H1 (cell line): ENCODE measurements at regions not wholly inside any gene's neighbourhood (a gene's known extent, or its start where the extent isn't known, plus 50 kb on each side); places are given as distances from the start of the nearest gene placed in this dataset.

ENCODE experiments used
- CTCF ChIA-PET: fragments of 300-600 bp; sonication (Branson Sonifier 250); formaldehyde crosslinking; loops from one replicate; lab custom pipeline; 2021; ENCODE audit not compliant: partially characterized antibody; lab: Charles Lee
- POLR2A ChIA-PET: fragments of 300-600 bp; sonication (Branson Sonifier 250); formaldehyde crosslinking; loops from one replicate; lab custom pipeline; 2021; ENCODE audit warnings: inconsistent platforms; ENCODE audit not compliant: partially characterized antibody; lab: Charles Lee
- DNase-seq, 2 experiments: peaks; one replicate each; pipeline versions ENCODE4 v3.0.0 to v3.0.0-alpha.2; 2010 to 2022; ENCODE audit warnings: low spot score in 2 of 2, low read depth in 1 of 2, mixed read lengths in 1 of 2
- FAIRE-seq: peaks from 2 replicates; lab custom pipeline; 2011; peaks lifted over from hg19 to GRCh38; lab: Jason Lieb, UNC
- H2AFZ ChIP-seq: 2 replicates; pipeline ENCODE4 v1.8.1; 2012; ENCODE audit warnings: low read length, inconsistent platforms
- H2AK5ac ChIP-seq: 2 replicates; pipeline ENCODE4 v1.6.1; 2013; ENCODE audit warnings: low read depth, low read length
- H2BK120ac ChIP-seq: replicated peaks from 2 replicates; pipeline ENCODE3; 2013; ENCODE audit warnings: low read depth, low read length, inconsistent platforms
- H2BK12ac ChIP-seq: 2 replicates; pipeline ENCODE4 v1.6.1; 2013; ENCODE audit warnings: low read depth, low read length
- H2BK15ac ChIP-seq: 2 replicates; pipeline ENCODE4 v1.6.1; 2013; ENCODE audit warnings: low read length
- H2BK20ac ChIP-seq: 2 replicates; pipeline ENCODE4 v1.6.1; 2013; ENCODE audit warnings: low read length
- H2BK5ac ChIP-seq: 2 replicates; pipeline ENCODE4 v1.6.1; 2013; ENCODE audit warnings: low read depth, low read length
- H3K14ac ChIP-seq: 2 replicates; pipeline ENCODE4 v1.6.1; 2013; ENCODE audit warnings: inconsistent platforms; ENCODE audit not compliant: insufficient read length
- H3K18ac ChIP-seq: 2 replicates; pipeline ENCODE4 v1.6.1; 2013; ENCODE audit warnings: low read length; ENCODE audit errors: extremely low read depth
- H3K23ac ChIP-seq: 2 replicates; pipeline ENCODE4 v1.6.1; 2013; ENCODE audit warnings: inconsistent platforms; ENCODE audit not compliant: insufficient read length
- H3K23me2 ChIP-seq: 2 replicates; pipeline ENCODE4 v1.6.1; 2013; ENCODE audit warnings: low read depth, low read length
- H3K27ac ChIP-seq: 2 replicates; pipeline ENCODE4 v1.6.1; 2011; ENCODE audit warnings: low read depth, low read length, inconsistent platforms
- H3K27me3 ChIP-seq, 4 experiments: replicated peaks in 1 of 4; 1 replicate in 1 of 4; 2 replicates in 3 of 4; pipeline versions ENCODE4 v1.6.1 to v1.8.1; 2011 to 2013; ENCODE audit warnings: low read length in 3 of 4, mild to moderate bottlenecking in 3 of 4, inconsistent platforms in 2 of 4, mixed read lengths in 2 of 4, moderate library complexity in 1 of 4; ENCODE audit not compliant: control insufficient read depth in 3 of 4, insufficient read depth in 3 of 4; ENCODE audit errors: extremely low read depth in 1 of 4
- H3K36me3 ChIP-seq, 4 experiments: 2 replicates each; pipeline versions ENCODE4 v1.6.1 to v1.8.1; 2011 to 2013; ENCODE audit warnings: mild to moderate bottlenecking in 4 of 4, low read length in 3 of 4, moderate library complexity in 2 of 4, control low read depth in 1 of 4, inconsistent platforms in 1 of 4; ENCODE audit not compliant: insufficient read depth in 4 of 4, control insufficient read depth in 2 of 4
- H3K4ac ChIP-seq: replicated peaks from 2 replicates; pipeline ENCODE3; 2013; ENCODE audit warnings: low read length, low read depth, mixed read lengths, inconsistent platforms; ENCODE audit not compliant: insufficient read length
- H3K4me1 ChIP-seq, 4 experiments: replicated peaks in 1 of 4; 1 replicate in 1 of 4; 2 replicates in 3 of 4; pipeline versions ENCODE4 v1.6.1 to v1.8.1; 2011 to 2013; ENCODE audit warnings: low read length in 3 of 4, inconsistent platforms in 2 of 4, mixed read lengths in 1 of 4; ENCODE audit not compliant: insufficient read depth in 4 of 4, control insufficient read depth in 3 of 4
- H3K4me2 ChIP-seq, 2 experiments: 2 replicates each; pipeline versions ENCODE4 v1.6.1 to v1.8.1; 2011 to 2013; ENCODE audit warnings: low read depth in 2 of 2, low read length in 2 of 2, control low read depth in 1 of 2, inconsistent platforms in 1 of 2, mild to moderate bottlenecking in 1 of 2; ENCODE audit not compliant: insufficient read depth in 1 of 2
- H3K4me3 ChIP-seq, 4 experiments: fragments of 200-600, 300-600 bp in 1 of 4; sonication (generic), shearing (Covaris generic), sonication (Bioruptor Twin) in 1 of 4; 2 replicates each; pipeline versions ENCODE4 v1.5.1 to v1.8.1; 2011 to 2016; ENCODE audit warnings: low read length in 4 of 4, low read depth in 3 of 4, control low read depth in 2 of 4, inconsistent platforms in 2 of 4, mild to moderate bottlenecking in 2 of 4, mixed read lengths in 1 of 4, moderate library complexity in 1 of 4; ENCODE audit not compliant: insufficient read depth in 2 of 4; ENCODE audit errors: extremely low read depth in 1 of 4
- H3K56ac ChIP-seq: replicated peaks from 2 replicates; pipeline ENCODE3; 2013; ENCODE audit warnings: low read depth, mild to moderate bottlenecking, mixed read lengths, low read length, inconsistent platforms; ENCODE audit not compliant: insufficient read length
- H3K79me1 ChIP-seq: 2 replicates; pipeline ENCODE4 v1.6.1; 2013; ENCODE audit warnings: low read depth, low read length, control low read depth
- H3K79me2 ChIP-seq, 2 experiments: 2 replicates each; pipeline versions ENCODE4 v1.6.1 to v1.8.1; 2012 to 2013; ENCODE audit warnings: low read length in 2 of 2, mild to moderate bottlenecking in 2 of 2, inconsistent platforms in 1 of 2; ENCODE audit not compliant: insufficient read depth in 2 of 2, control insufficient read depth in 1 of 2
- H3K9ac ChIP-seq, 4 experiments: replicated peaks in 1 of 4; 1 replicate in 1 of 4; 2 replicates in 3 of 4; pipeline versions ENCODE4 v1.6.1 to v1.8.1; 2011 to 2013; ENCODE audit warnings: low read depth in 3 of 4, low read length in 3 of 4, control low read depth in 2 of 4, mild to moderate bottlenecking in 2 of 4, moderate library complexity in 2 of 4, inconsistent platforms in 1 of 4; ENCODE audit errors: extremely low read depth in 1 of 4
- H3K9me3 ChIP-seq, 2 experiments: 2 replicates each; pipeline versions ENCODE4 v1.6.1 to v1.8.1; 2012 to 2013; ENCODE audit warnings: mild to moderate bottlenecking in 2 of 2, moderate library complexity in 2 of 2, control low read depth in 1 of 2, inconsistent platforms in 1 of 2, low read depth in 1 of 2, low read length in 1 of 2, mixed read lengths in 1 of 2; ENCODE audit not compliant: insufficient read depth in 2 of 2
- H4K20me1 ChIP-seq, 2 experiments: replicated peaks in 1 of 2; 2 replicates each; pipeline versions ENCODE3 to v1.8.1; 2011 to 2013; ENCODE audit warnings: inconsistent platforms in 2 of 2, low read length in 2 of 2, mild to moderate bottlenecking in 1 of 2; ENCODE audit not compliant: insufficient read depth in 2 of 2, control insufficient read depth in 1 of 2
- H4K5ac ChIP-seq: 2 replicates; pipeline ENCODE4 v1.6.1; 2013; ENCODE audit warnings: low read length, low read depth, mixed read lengths, inconsistent platforms; ENCODE audit not compliant: insufficient read length
- H4K8ac ChIP-seq: 2 replicates; pipeline ENCODE4 v1.8.0; 2013; ENCODE audit warnings: mild to moderate bottlenecking, moderate library complexity, low read length, inconsistent platforms; ENCODE audit not compliant: insufficient read depth; ENCODE audit errors: extremely low read depth
- H4K91ac ChIP-seq: replicated peaks from 2 replicates; pipeline ENCODE3; 2013; ENCODE audit warnings: low read length, mixed read lengths, inconsistent platforms; ENCODE audit not compliant: insufficient read length
- ASH2L ChIP-seq: fragments of 200-600, 300-600 bp; sonication (generic); IDR thresholded peaks from one replicate; pipeline ENCODE4 v1.7.1; 2017; ENCODE audit warnings: low read length
- CBX5 ChIP-seq: fragments of 300-800, 300-1000 bp; sonication (generic); IDR thresholded peaks from 2 replicates; pipeline ENCODE4 v1.7.1; 2016; ENCODE audit warnings: antibody characterized with exemption, low read length, low read depth
- EP300 ChIP-seq, 2 experiments: IDR thresholded peaks; 1 replicate in 1 of 2; 2 replicates in 1 of 2; pipeline ENCODE4 v1.6.1; 2011 to 2012; ENCODE audit warnings: low read depth in 2 of 2, low read length in 2 of 2, mild to moderate bottlenecking in 2 of 2, borderline replicate concordance in 1 of 2, inconsistent platforms in 1 of 2, moderate library complexity in 1 of 2
- KDM4A ChIP-seq: IDR thresholded peaks from one replicate; pipeline ENCODE4 v1.7.1; 2012; ENCODE audit warnings: low read depth, mild to moderate bottlenecking, moderate library complexity, low read length, inconsistent platforms; ENCODE audit not compliant: severe bottlenecking
- PHF8 ChIP-seq: fragments of 200-600 bp; sonication (generic); conservative IDR thresholded peaks from 2 replicates; pipeline ENCODE4 v1.7.1; 2012; ENCODE audit warnings: low read depth, mild to moderate bottlenecking, inconsistent platforms, low read length, moderate library complexity
- RNF2 ChIP-seq: fragments of 200-900, 300-1000 bp; sonication (generic); IDR thresholded peaks from 2 replicates; pipeline ENCODE4 v1.7.1; 2016; ENCODE audit warnings: borderline replicate concordance, low read depth, mild to moderate bottlenecking, antibody characterized with exemption, low read length; ENCODE audit not compliant: poor library complexity, severe bottlenecking; ENCODE audit errors: missing control alignments
- SP4 ChIP-seq: IDR thresholded peaks from 2 replicates; pipeline ENCODE4 v1.6.1; 2012; ENCODE audit warnings: low read length, inconsistent platforms
- TAF7 ChIP-seq: optimal IDR thresholded peaks from 2 replicates; pipeline ENCODE3; 2011; ENCODE audit warnings: low read depth, mild to moderate bottlenecking, inconsistent platforms, low read length, moderate library complexity, borderline replicate concordance
- WGBS, 2 experiments: shearing (Covaris generic) in 1 of 2; methylation state at CpG; one replicate each; pipeline versions ENCODE4 v1.1.6 to v1.1.7; 2013 to 2015; ENCODE audit warnings: low lambda C conversion rate in 2 of 2, mixed read lengths in 2 of 2, inconsistent platforms in 1 of 2, low coverage in 1 of 2, missing lambda C conversion rate in 1 of 2; ENCODE audit not compliant: insufficient replicate concordance in 2 of 2, insufficient coverage in 1 of 2, insufficient read length in 1 of 2; ENCODE audit errors: extremely low coverage in 1 of 2, missing lambda C conversion rate in 1 of 2; 5-methylcytosine and 5-hydroxymethylcytosine counted together

DNA sequence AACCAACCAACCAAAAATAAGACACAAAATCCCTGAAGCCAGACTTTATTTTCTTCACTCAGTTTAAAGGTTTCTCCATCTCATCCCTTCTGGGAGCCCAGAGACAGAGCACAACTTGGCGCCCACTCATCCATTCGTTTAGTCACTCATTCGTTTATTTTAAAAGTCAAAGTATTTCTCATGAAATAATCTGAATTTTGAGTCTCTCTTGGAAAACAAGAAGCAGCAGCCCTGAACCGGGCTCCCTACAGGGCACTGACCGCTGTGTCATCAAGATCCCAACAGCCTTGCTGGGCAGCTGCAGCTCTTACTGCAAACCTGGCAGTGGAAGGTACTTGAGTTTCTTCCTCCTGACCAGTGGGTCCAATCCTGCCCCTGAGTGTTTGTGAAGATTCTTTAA lies 171.6 kb downstream of the THBS2 start:
- no peak overlapping the region for H2BK12ac ChIP-seq
- H2AK5ac ChIP-seq: no peak overlapping the region
- no peak overlapping the region for H2BK15ac ChIP-seq
- H3K18ac ChIP-seq: no peak overlapping the region
- H3K4ac ChIP-seq: no peak overlapping the region
- no peak overlapping the region for H3K4me3 ChIP-seq
- H4K8ac ChIP-seq: no peak overlapping the region
- no peak overlapping the region for H3K4me2 ChIP-seq
- H3K23me2 ChIP-seq: no peaks in the 10 kb centered on the region
- H3K23ac ChIP-seq: no peak overlapping the region
- H3K36me3 ChIP-seq: no peaks in the 10 kb centered on the region
- no peak for FAIRE-seq
- H3K9ac ChIP-seq: no peak overlapping the region
- TF ChIP-seq KDM4A: no peak
- TF ChIP-seq PHF8: no peak
- no peak for TF ChIP-seq ASH2L
- TF ChIP-seq EP300 (IDR thresholded peaks at IDR 0.05; ENCODE audit: borderline replicate concordance in 1 of 2, low read depth in 2 of 2, low read length in 2 of 2): no peak
- no peak for TF ChIP-seq SP4
- TF ChIP-seq CBX5: no peak
- no peak for TF ChIP-seq RNF2
- TF ChIP-seq TAF7: no peak
- TF ChIP-seq, all 59 proteins: peak for 0
- DNase-seq: no peak
- no peak overlapping the region for H2BK20ac ChIP-seq
- POLR2A ChIA-PET: no interaction called here
- H3K79me1 ChIP-seq: no peaks in the 10 kb centered on the region
- no peaks in the 10 kb centered on the region for H3K4me1 ChIP-seq
- H4K20me1 ChIP-seq: no peaks in the 10 kb centered on the region
- no peak overlapping the region for H3K14ac ChIP-seq
- no peak overlapping the region for H3K56ac ChIP-seq
- H2BK120ac ChIP-seq: no peak overlapping the region
- H4K91ac ChIP-seq: no peak overlapping the region
- H4K5ac ChIP-seq: no peak overlapping the region
- CTCF ChIA-PET: interaction anchor here (0.6 to 1.6 kb wide), 3 partner anchors 16 to 520 kb away, joined by 3 to 4 read pairs (median 3); no protein-coding TSS in a partner anchor
- no peaks in the 10 kb centered on the region for H3K79me2 ChIP-seq
- no peaks in the 10 kb centered on the region for H3K9me3 ChIP-seq
- no peak overlapping the region for H2BK5ac ChIP-seq
- no peaks in the 10 kb centered on the region for H3K27me3 ChIP-seq
- WGBS, 2 experiments: 92% methylated on average over 5 of the region's 5 CpGs; no CpG with 5 or more reads in 1 of the 2 experiments
- H2AFZ ChIP-seq: no peak overlapping the region
- H3K27ac ChIP-seq: no peak overlapping the region
